Neural progenitor cell (in vitro differentiated cells): ENCODE measurements at regions not wholly inside any gene's neighbourhood (a gene's known extent, or its start where the extent isn't known, plus 50 kb on each side); places are given as distances from the start of the nearest gene placed in this dataset.

Source experiments
- CTCF ChIP-seq: fragments of 200-600 bp; sonication (generic); IDR thresholded peaks from 2 replicates; pipeline ENCODE4 v1.5.1; 2017; ENCODE audit warnings: antibody characterized with exemption, mild to moderate bottlenecking
- EZH2 ChIP-seq: fragments of 200-600 bp; sonication (generic); IDR thresholded peaks from 2 replicates; pipeline ENCODE4 v1.6.1; 2017; ENCODE audit warnings: antibody characterized with exemption, mild to moderate bottlenecking, moderate library complexity
- EZH2phosphoT487 ChIP-seq: fragments of 200-600 bp; sonication (generic); IDR thresholded peaks from 2 replicates; pipeline ENCODE4 v1.6.1; 2017; ENCODE audit warnings: antibody characterized with exemption

DNA sequence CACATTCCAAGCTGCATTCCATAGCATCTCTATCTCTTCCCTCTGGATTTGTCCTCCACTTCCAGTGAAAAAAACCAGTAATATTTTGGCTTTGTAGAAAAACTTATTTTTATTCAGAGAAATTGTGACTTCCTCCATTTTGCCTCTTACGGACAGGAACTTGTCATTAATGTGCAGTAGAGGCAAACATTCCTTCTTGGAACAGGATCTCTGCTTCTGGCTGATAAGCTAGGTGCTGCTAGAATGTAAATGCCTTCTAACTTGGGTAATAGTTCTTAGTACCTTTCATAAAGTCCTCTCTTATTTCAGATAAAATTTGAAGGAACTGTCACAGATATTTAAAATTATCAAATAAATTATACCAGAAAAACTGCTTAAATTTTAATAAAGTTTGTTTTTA, 707.8 kb downstream of the USP25 start:
- TF ChIP-seq CTCF (no peak), EZH2 (no peak), EZH2phosphoT487 (no peak)
